ENCODE measurements at regions not wholly inside any gene's neighbourhood (a gene's known extent, or its start where the extent isn't known, plus 50 kb on each side); places are given as distances from the start of the nearest gene placed in this dataset.

GRCh38 chr11:119807841-119808240, 78.8 kb upstream of the NECTIN1 start:
- intact Hi-C loops (cut with DNase I) = no loop called here
- Histone ChIP-seq H3K27me3 (no peaks in the 10 kb centered on the region), H3K9me3 (no peaks in the 10 kb centered on the region), H3K36me3 (no peaks in the 10 kb centered on the region), H3K4me1 (no peaks in the 10 kb centered on the region), H3K27ac (no peak overlapping the region), H3K4me3 (no peak overlapping the region)
- DNase-seq (ENCODE audit: extremely low spot score in 2 of 2) = no peak
- TF ChIP-seq CTCF (IDR thresholded peaks at IDR 0.05) = no peak
- no peak for TF ChIP-seq POLR2AphosphoS5 (IDR thresholded peaks at IDR 0.05; ENCODE audit: insufficient read depth in 1 of 2, low read depth in 1 of 2)
- TF ChIP-seq POLR2A (IDR thresholded peaks at IDR 0.05) = no peak

- H3K4me3 ChIP-seq = no peak overlapping the region
- TF ChIP-seq POLR2A (IDR thresholded peaks at IDR 0.05) (no peak), CTCF (IDR thresholded peaks at IDR 0.05) (no peak)
- no peaks in the 10 kb centered on the region for H3K27me3 ChIP-seq
- no peaks in the 10 kb centered on the region for H3K36me3 ChIP-seq
- H3K27ac ChIP-seq = no peak overlapping the region
- H3K9me3 ChIP-seq = no peaks in the 10 kb centered on the region
- no peaks in the 10 kb centered on the region for H3K4me1 ChIP-seq
- intact Hi-C loops (cut with DNase I) = no loop called here
- no peak for DNase-seq (ENCODE audit: extremely low spot score in 2 of 2)
Measured at GRCh38 chr11:119807402-119807801, 78.4 kb upstream of the NECTIN1 start.

GRCh38 chr11:119806064-119806915, 77.3 kb upstream of the NECTIN1 start:
- no peaks in the 10 kb centered on the region for H3K27me3 ChIP-seq
- TF ChIP-seq POLR2AphosphoS5 (IDR thresholded peaks at IDR 0.05; ENCODE audit: insufficient read depth in 1 of 2, low read depth in 1 of 2) (no peak), CTCF (IDR thresholded peaks at IDR 0.05) (no peak), POLR2A (IDR thresholded peaks at IDR 0.05) (no peak)
- no peaks in the 10 kb centered on the region for H3K9me3 ChIP-seq
- intact Hi-C loops (cut with DNase I) = no loop called here
- no peak for DNase-seq (ENCODE audit: extremely low spot score in 2 of 2)
- H3K4me1 ChIP-seq = no peaks in the 10 kb centered on the region
- H3K4me3 ChIP-seq = no peak overlapping the region
- no peak overlapping the region for H3K27ac ChIP-seq
- no peaks in the 10 kb centered on the region for H3K36me3 ChIP-seq

- H3K9me3 ChIP-seq = no peaks in the 10 kb centered on the region
Measured at GRCh38 chr11:119805663-119806062, 76.7 kb upstream of the NECTIN1 start.

More at GRCh38 chr11:119805663-119806062, 76.7 kb upstream of the NECTIN1 start:
- intact Hi-C loops (cut with DNase I) = no loop called here
- no peaks in the 10 kb centered on the region for H3K36me3 ChIP-seq
- TF ChIP-seq POLR2AphosphoS5 (IDR thresholded peaks at IDR 0.05; ENCODE audit: insufficient read depth in 1 of 2, low read depth in 1 of 2) = no peak
- TF ChIP-seq POLR2A (IDR thresholded peaks at IDR 0.05) = no peak
- TF ChIP-seq CTCF (IDR thresholded peaks at IDR 0.05) = no peak
- H3K4me3 ChIP-seq = no peak overlapping the region
- no peaks in the 10 kb centered on the region for H3K4me1 ChIP-seq
- no peak overlapping the region for H3K27ac ChIP-seq
- no peak for DNase-seq (ENCODE audit: extremely low spot score in 2 of 2)
- H3K27me3 ChIP-seq = no peaks in the 10 kb centered on the region
